ENCODE measurements at regions not wholly inside any gene's neighbourhood (a gene's known extent, or its start where the extent isn't known, plus 50 kb on each side); places are given as distances from the start of the nearest gene placed in this dataset.

- Histone ChIP-seq H3K27ac (ENCODE audit: extremely low read depth, low read depth, low read length) (no peak overlapping the region), H3K79me2 (ENCODE audit: control insufficient read depth, insufficient read depth, low read length) (no peaks in the 10 kb centered on the region), H3K9me3 (replicated peaks; ENCODE audit: control insufficient read depth, insufficient read depth, low read depth, low read length) (no peaks in the 10 kb centered on the region), H3K9ac (ENCODE audit: insufficient read depth in 1 of 2, low read depth in 2 of 2, low read length in 2 of 2) (no peak overlapping the region), H3K4me2 (ENCODE audit: insufficient read depth, low read length) (no peak overlapping the region), H3K4me1 (replicated peaks in 1 of 2; ENCODE audit: control insufficient read depth in 2 of 2, insufficient read depth in 2 of 2, low read length in 2 of 2) (peaks cover 0 to 4% of the 10 kb centered on the region in 2 experiments; a peak in 2 of 5 replicates), H3K27me3 (ENCODE audit: control insufficient read depth in 2 of 2, insufficient read depth in 2 of 2, low read length in 2 of 2) (peaks cover 15 to 65% of the 10 kb centered on the region in 2 experiments; a peak in 4 of 5 replicates), H3K4me3 (no peak overlapping the region), H2AFZ (ENCODE audit: low read depth, low read length) (no peak overlapping the region), H3K36me3 (ENCODE audit: control insufficient read depth, insufficient read depth, low read length) (no peaks in the 10 kb centered on the region), H3K9me1 (ENCODE audit: control insufficient read depth, insufficient read depth, low read length) (peaks cover 2% of the 10 kb centered on the region), H4K20me1 (replicated peaks; ENCODE audit: control insufficient read depth, insufficient read depth, low read length) (no peaks in the 10 kb centered on the region; the same call in 1 of the 2 replicates)
- no peak for FAIRE-seq
- 0% methylated on average over 6 of the region's 9 CpGs for WGBS (ENCODE audit: insufficient coverage, low coverage, missing lambda C conversion rate)
- intact Hi-C loops (cut with micrococcal nuclease), result no loop called here
- ATAC-seq, result no peak
- in situ Hi-C loops (cut with MboI), result no loop called here
- TF ChIP-seq ATF2 (CRISPR knock-in tag; IDR thresholded peaks at IDR 0.05) (no peak), HCFC1 (IDR thresholded peaks at IDR 0.05; ENCODE audit: low read depth, low read length) (no peak), ZBED1 (IDR thresholded peaks at IDR 0.05) (no peak), SIN3A (IDR thresholded peaks at IDR 0.05; ENCODE audit: borderline replicate concordance in 2 of 2, control insufficient read depth in 1 of 2, low read depth in 2 of 2, low read length in 2 of 2) (no peak), BCOR (IDR thresholded peaks at IDR 0.05) (no peak), FOXO4 (CRISPR knock-in tag; IDR thresholded peaks at IDR 0.05) (no peak)
- CTCF ChIA-PET (ENCODE audit: low intra/inter-chr PET ratio), result no interaction called here
- POLR2A ChIA-PET, result no interaction called here
- no peak for DNase-seq (ENCODE audit: extremely low read depth in 1 of 4, low spot score in 3 of 4)
- BruUV-seq (replicated peaks), result no TSS peak
Observed at GRCh38 chr11:70710601-70711000, 312.3 kb downstream of the CTTN start.

Measured in K562 (cell line).